ENCODE measurements at regions not wholly inside any gene's neighbourhood (a gene's known extent, or its start where the extent isn't known, plus 50 kb on each side); places are given as distances from the start of the nearest gene placed in this dataset.
"Not testable (repeated sequence)": the region's sequence is repeated elsewhere in the genome, so short reads cannot be mapped to it uniquely, and the experiment has no call there.

GRCh38 chr4:148618856-148619255 is 176.6 kb upstream of the NR3C2 start:
- no peak for DNase-seq (ENCODE audit: insufficient read length, low spot score, missing footprints)
- no peak for TF ChIP-seq CTCF (IDR thresholded peaks at IDR 0.05; ENCODE audit: extremely low read depth, low read depth, low read length)

GRCh38 chr4:148608968-148609367 is 166.8 kb upstream of the NR3C2 start:
- TF ChIP-seq CTCF (IDR thresholded peaks at IDR 0.05; ENCODE audit: extremely low read depth, low read depth, low read length): no peak
- no peak overlapping the region for H3K4me2 ChIP-seq (ENCODE audit: insufficient read depth, low read length)
- H2AFZ ChIP-seq (ENCODE audit: low read length): no peak overlapping the region
- H3K36me3 ChIP-seq (ENCODE audit: insufficient read depth, low read length): no peaks in the 10 kb centered on the region
- H3K4me3 ChIP-seq (ENCODE audit: insufficient read depth, low read length): no peak overlapping the region
- H3K4me1 ChIP-seq (ENCODE audit: insufficient read depth, low read length): no peaks in the 10 kb centered on the region
- no peaks in the 10 kb centered on the region for H3K9me3 ChIP-seq (ENCODE audit: low read depth, low read length)
- H3K27me3 ChIP-seq (ENCODE audit: insufficient read depth, low read length): no peaks in the 10 kb centered on the region
- no peaks in the 10 kb centered on the region for H4K20me1 ChIP-seq (ENCODE audit: insufficient read depth, low read length)
- DNase-seq (ENCODE audit: insufficient read length, low spot score, missing footprints): no peak
- H3K27ac ChIP-seq (ENCODE audit: low read depth, low read length): no peak overlapping the region
- no peaks in the 10 kb centered on the region for H3K79me2 ChIP-seq (ENCODE audit: insufficient read depth, low read length)

More at GRCh38 chr4:148618856-148619255, 176.6 kb upstream of the NR3C2 start:
- Histone ChIP-seq H3K36me3 (ENCODE audit: insufficient read depth, low read length) (no peaks in the 10 kb centered on the region), H3K27me3 (ENCODE audit: insufficient read depth, low read length) (no peaks in the 10 kb centered on the region), H3K4me1 (ENCODE audit: insufficient read depth, low read length) (no peaks in the 10 kb centered on the region), H3K9me3 (ENCODE audit: low read depth, low read length) (no peaks in the 10 kb centered on the region), H3K4me2 (ENCODE audit: insufficient read depth, low read length) (no peak overlapping the region), H4K20me1 (ENCODE audit: insufficient read depth, low read length) (no peaks in the 10 kb centered on the region), H3K79me2 (ENCODE audit: insufficient read depth, low read length) (no peaks in the 10 kb centered on the region), H3K27ac (ENCODE audit: low read depth, low read length) (no peak overlapping the region), H3K4me3 (ENCODE audit: insufficient read depth, low read length) (no peak overlapping the region), H2AFZ (ENCODE audit: low read length) (no peak overlapping the region)

GRCh38 chr4:148598418-148599207 is 156.4 kb upstream of the NR3C2 start:
- not testable (repeated sequence) for H3K27ac ChIP-seq (ENCODE audit: low read depth, low read length); H3K27me3 ChIP-seq (ENCODE audit: insufficient read depth, low read length); H3K4me1 ChIP-seq (ENCODE audit: insufficient read depth, low read length); DNase-seq (ENCODE audit: insufficient read length, low spot score, missing footprints); H2AFZ ChIP-seq (ENCODE audit: low read length); H3K36me3 ChIP-seq (ENCODE audit: insufficient read depth, low read length); H3K9me3 ChIP-seq (ENCODE audit: low read depth, low read length); H3K4me2 ChIP-seq (ENCODE audit: insufficient read depth, low read length); H3K79me2 ChIP-seq (ENCODE audit: insufficient read depth, low read length); H3K4me3 ChIP-seq (ENCODE audit: insufficient read depth, low read length); H4K20me1 ChIP-seq (ENCODE audit: insufficient read depth, low read length)

- no peak overlapping the region for H2AFZ ChIP-seq (ENCODE audit: low read length)
- TF ChIP-seq CTCF (IDR thresholded peaks at IDR 0.05; ENCODE audit: extremely low read depth, low read depth, low read length): no peak
- H3K4me2 ChIP-seq (ENCODE audit: insufficient read depth, low read length): no peak overlapping the region
- H4K20me1 ChIP-seq (ENCODE audit: insufficient read depth, low read length): no peaks in the 10 kb centered on the region
- H3K4me3 ChIP-seq (ENCODE audit: insufficient read depth, low read length): no peak overlapping the region
- no peaks in the 10 kb centered on the region for H3K9me3 ChIP-seq (ENCODE audit: low read depth, low read length)
- no peak for DNase-seq (ENCODE audit: insufficient read length, low spot score, missing footprints)
- H3K36me3 ChIP-seq (ENCODE audit: insufficient read depth, low read length): no peaks in the 10 kb centered on the region
- H3K79me2 ChIP-seq (ENCODE audit: insufficient read depth, low read length): no peaks in the 10 kb centered on the region
- no peak overlapping the region for H3K27ac ChIP-seq (ENCODE audit: low read depth, low read length)
- H3K4me1 ChIP-seq (ENCODE audit: insufficient read depth, low read length): no peaks in the 10 kb centered on the region
- no peaks in the 10 kb centered on the region for H3K27me3 ChIP-seq (ENCODE audit: insufficient read depth, low read length)
Observed at GRCh38 chr4:148589182-148589581, 147.0 kb upstream of the NR3C2 start.
